ENCODE measurements at regions not wholly inside any gene's neighbourhood (a gene's known extent, or its start where the extent isn't known, plus 50 kb on each side); places are given as distances from the start of the nearest gene placed in this dataset.
"Not testable (repeated sequence)": the region's sequence is repeated elsewhere in the genome, so short reads cannot be mapped to it uniquely, and the experiment has no call there.

DNA sequence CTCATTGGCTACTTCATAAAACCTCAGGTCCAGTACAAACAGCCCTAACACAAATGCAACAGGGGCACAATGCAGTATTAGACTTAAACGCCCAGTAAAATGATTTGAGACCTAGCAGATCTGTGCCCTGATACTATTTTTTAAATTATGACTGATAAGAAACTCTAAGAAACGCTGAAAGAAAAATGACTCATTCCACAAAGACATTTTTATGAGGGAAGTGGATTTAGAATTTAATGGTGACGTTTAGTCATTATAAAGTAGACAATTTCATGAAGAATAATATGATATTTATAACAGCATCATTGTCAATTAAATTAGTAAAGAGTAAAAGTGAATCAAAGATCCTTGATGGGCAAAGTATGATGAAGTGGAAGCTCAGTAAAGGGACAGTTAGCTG lies 80.4 kb upstream of the DHX40 start:
- peaks cover 0 to 2% of the 10 kb centered on the region in 2 donors for H3K27me3 Mint-ChIP-seq
- no peak overlapping the region for H3K4me3 Mint-ChIP-seq
- DNase-seq (ENCODE audit: low spot score) (no peak), ATAC-seq (no peak)
- no peaks in the 10 kb centered on the region for H3K9me3 Mint-ChIP-seq
- H3K36me3 Mint-ChIP-seq, result peaks cover 4% of the 10 kb centered on the region
- peaks cover 0 to 4% of the 10 kb centered on the region in 2 donors for H3K4me1 Mint-ChIP-seq (ENCODE audit: low read depth in 2 of 2)
- no peak overlapping the region for H3K27ac Mint-ChIP-seq

GRCh38 chr17:59485946-59486345 lies 79.5 kb upstream of the DHX40 start:
- no peak for ATAC-seq
- Mint-ChIP-seq H3K27me3 (peaks cover 0 to 2% of the 10 kb centered on the region in 2 donors), H3K27ac (no peak overlapping the region), H3K9me3 (no peaks in the 10 kb centered on the region), H3K4me3 (no peak overlapping the region), H3K4me1 (ENCODE audit: low read depth in 2 of 2) (peaks cover 0 to 4% of the 10 kb centered on the region in 2 donors), H3K36me3 (peaks cover 4% of the 10 kb centered on the region)
- DNase-seq (ENCODE audit: low spot score), result no peak

- Mint-ChIP-seq H3K27ac (no peak overlapping the region), H3K36me3 (no peaks in the 10 kb centered on the region), H3K9me3 (no peaks in the 10 kb centered on the region), H3K27me3 (peaks cover 7% of the 10 kb centered on the region in 2 donors), H3K4me1 (ENCODE audit: low read depth in 2 of 2) (peaks cover 0 to 4% of the 10 kb centered on the region in 2 donors), H3K4me3 (no peak overlapping the region)
- DNase-seq (ENCODE audit: low spot score), result no peak
- no peak for ATAC-seq
Observed at GRCh38 chr17:59487161-59487873, 78.1 kb upstream of the DHX40 start.

GRCh38 chr17:59488805-59489204 lies 76.6 kb upstream of the DHX40 start:
- Mint-ChIP-seq H3K9me3 (no peaks in the 10 kb centered on the region), H3K36me3 (no peaks in the 10 kb centered on the region), H3K4me1 (ENCODE audit: low read depth in 2 of 2) (peaks cover 0 to 2% of the 10 kb centered on the region in 2 donors), H3K4me3 (no peak overlapping the region), H3K27me3 (peaks cover 7% of the 10 kb centered on the region in 2 donors), H3K27ac (no peak overlapping the region)
- DNase-seq (ENCODE audit: low spot score) (no peak), ATAC-seq (no peak)

DNA sequence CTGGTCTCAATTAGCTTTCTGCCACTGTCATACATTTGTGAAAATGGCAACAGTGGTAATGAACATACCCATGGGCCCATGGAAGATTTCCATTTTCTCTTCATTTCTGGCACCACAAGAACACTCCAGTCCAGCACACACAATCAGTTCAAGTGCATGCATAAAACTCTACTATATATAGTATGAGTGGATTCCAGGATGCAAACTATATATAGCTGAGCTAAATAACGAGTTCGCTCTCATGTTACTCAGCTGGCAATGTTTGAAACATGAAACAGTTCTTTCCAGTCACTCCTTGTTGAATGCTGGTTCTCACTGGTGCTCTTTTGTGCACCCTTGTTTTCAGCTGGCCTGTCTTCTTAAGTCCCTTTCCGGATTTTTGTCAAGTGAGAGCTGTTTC lies 75.2 kb upstream of the DHX40 start:
- Mint-ChIP-seq H3K27me3 (peaks cover 10 to 14% of the 10 kb centered on the region in 2 donors), H3K27ac (no peak overlapping the region), H3K9me3 (no peaks in the 10 kb centered on the region)

GRCh38 chr17:59491353-59492090 lies 73.9 kb upstream of the DHX40 start:
- H3K9me3 Mint-ChIP-seq, result no peaks in the 10 kb centered on the region
- no peaks in the 10 kb centered on the region for H3K36me3 Mint-ChIP-seq
- no peak for ATAC-seq
- DNase-seq (ENCODE audit: low spot score), result no peak
- no peaks in the 10 kb centered on the region for H3K4me1 Mint-ChIP-seq (ENCODE audit: low read depth in 2 of 2)
- no peak overlapping the region for H3K27ac Mint-ChIP-seq
- peaks cover 11 to 15% of the 10 kb centered on the region in 2 donors for H3K27me3 Mint-ChIP-seq
- no peak overlapping the region for H3K4me3 Mint-ChIP-seq

More for the DNA sequence above, 75.2 kb upstream of the DHX40 start:
- no peak for DNase-seq (ENCODE audit: low spot score)
- Mint-ChIP-seq H3K36me3 (no peaks in the 10 kb centered on the region), H3K4me1 (ENCODE audit: low read depth in 2 of 2) (no peaks in the 10 kb centered on the region), H3K4me3 (no peak overlapping the region)
- no peak for ATAC-seq

DNA sequence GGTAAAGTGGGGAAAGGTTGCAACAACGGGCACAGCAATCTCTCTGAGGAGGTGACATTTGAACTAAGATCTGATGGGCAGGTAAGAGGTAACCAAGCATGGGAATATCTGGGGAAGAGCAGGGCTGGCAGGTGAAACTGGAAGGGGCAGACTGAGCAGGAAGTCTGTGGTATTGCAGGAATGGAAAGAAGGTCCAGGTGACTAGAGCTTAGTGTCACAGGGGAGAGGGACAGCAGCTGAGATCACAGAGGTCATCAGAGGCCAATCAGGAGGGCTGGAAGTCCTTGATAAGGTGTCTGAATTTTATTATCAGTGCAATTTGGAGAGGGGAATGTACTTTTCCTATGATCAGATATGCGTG lies 73.3 kb upstream of the DHX40 start:
- Mint-ChIP-seq H3K4me3 (no peak overlapping the region), H3K36me3 (no peaks in the 10 kb centered on the region), H3K4me1 (ENCODE audit: low read depth in 2 of 2) (no peaks in the 10 kb centered on the region), H3K27ac (no peak overlapping the region), H3K27me3 (peaks cover 11 to 15% of the 10 kb centered on the region in 2 donors), H3K9me3 (no peaks in the 10 kb centered on the region)
- DNase-seq (ENCODE audit: low spot score) (no peak), ATAC-seq (no peak)

DNA sequence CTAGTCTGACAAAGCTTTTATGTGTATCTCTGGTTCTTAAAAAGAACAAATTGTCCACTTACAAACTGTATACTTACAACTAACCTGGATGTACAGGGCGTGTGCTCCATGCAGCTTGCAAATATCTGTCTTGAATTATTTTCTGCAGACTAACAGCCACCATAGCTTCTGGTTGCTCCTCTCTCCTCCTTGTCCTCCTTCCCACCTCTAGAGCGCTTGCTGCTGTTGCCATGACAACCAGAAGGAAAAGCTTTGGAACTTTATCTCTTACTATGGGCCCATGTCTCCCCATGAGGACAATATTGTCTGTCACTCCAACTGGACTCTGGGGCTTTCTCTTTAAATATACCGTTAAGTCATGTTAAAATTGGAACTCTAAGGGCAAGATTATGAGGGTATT lies 71.5 kb upstream of the DHX40 start:
- Mint-ChIP-seq H3K36me3 (no peaks in the 10 kb centered on the region), H3K27me3 (peaks cover 9 to 15% of the 10 kb centered on the region in 2 donors), H3K9me3 (no peaks in the 10 kb centered on the region), H3K4me1 (ENCODE audit: low read depth in 2 of 2) (no peaks in the 10 kb centered on the region), H3K4me3 (no peak overlapping the region), H3K27ac (no peak overlapping the region)
- ATAC-seq (no peak), DNase-seq (ENCODE audit: low spot score) (no peak)

DNA sequence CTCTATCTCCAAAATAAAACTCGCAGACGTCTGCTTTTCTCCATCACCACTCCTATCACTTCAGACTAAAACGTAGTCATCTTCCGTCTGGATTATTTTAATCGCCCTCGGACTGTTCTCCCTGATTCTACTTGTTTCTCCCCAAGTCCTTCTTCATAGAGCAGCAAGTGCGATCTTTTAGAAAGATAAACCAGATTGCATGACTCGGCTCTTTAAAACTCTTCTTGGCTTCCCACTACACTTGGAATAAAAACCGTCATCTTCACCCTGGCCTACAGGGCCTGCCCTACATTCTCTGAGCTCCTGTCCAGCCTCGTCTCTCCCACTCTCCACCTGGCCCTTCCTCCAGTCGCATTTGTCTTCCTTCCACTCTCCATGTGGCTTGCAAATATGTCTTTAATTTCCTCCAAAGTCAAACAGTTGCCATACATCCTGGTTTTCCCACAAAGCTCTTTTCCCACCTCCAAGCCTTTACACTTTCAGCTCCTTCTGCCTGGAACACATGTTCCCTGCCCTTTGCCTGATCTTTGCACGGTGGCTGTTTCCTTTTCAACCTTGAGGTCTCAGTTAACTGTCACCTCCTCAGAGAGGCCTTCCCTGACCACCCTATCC lies 70.5 kb upstream of the DHX40 start:
- H3K27ac Mint-ChIP-seq, result no peak overlapping the region
- no peaks in the 10 kb centered on the region for H3K4me1 Mint-ChIP-seq (ENCODE audit: low read depth in 2 of 2)
- no peak for ATAC-seq
- H3K9me3 Mint-ChIP-seq, result no peaks in the 10 kb centered on the region
- H3K36me3 Mint-ChIP-seq, result no peaks in the 10 kb centered on the region
- no peak for DNase-seq (ENCODE audit: low spot score)
- H3K4me3 Mint-ChIP-seq, result no peak overlapping the region
- peaks cover 11 to 15% of the 10 kb centered on the region in 2 donors for H3K27me3 Mint-ChIP-seq

- Mint-ChIP-seq H3K27ac (no peak overlapping the region), H3K4me1 (ENCODE audit: low read depth in 2 of 2) (no peaks in the 10 kb centered on the region), H3K9me3 (no peaks in the 10 kb centered on the region), H3K36me3 (no peaks in the 10 kb centered on the region), H3K4me3 (no peak overlapping the region), H3K27me3 (peaks cover 11 to 15% of the 10 kb centered on the region in 2 donors)
- DNase-seq (ENCODE audit: low spot score), result no peak
- ATAC-seq, result no peak
Observed at GRCh38 chr17:59496178-59496577, 69.2 kb upstream of the DHX40 start.

- ATAC-seq (no peak), DNase-seq (ENCODE audit: low spot score) (no peak)
- Mint-ChIP-seq H3K27me3 (peaks cover 6 to 8% of the 10 kb centered on the region in 2 donors), H3K4me1 (ENCODE audit: low read depth in 2 of 2) (no peaks in the 10 kb centered on the region), H3K9me3 (no peaks in the 10 kb centered on the region), H3K4me3 (no peak overlapping the region), H3K27ac (no peak overlapping the region), H3K36me3 (no peaks in the 10 kb centered on the region)
Observed at GRCh38 chr17:59498530-59499307, 66.7 kb upstream of the DHX40 start.

GRCh38 chr17:59500086-59500655 lies 65.2 kb upstream of the DHX40 start:
- not testable (repeated sequence) for ATAC-seq; H3K9me3 Mint-ChIP-seq; DNase-seq (ENCODE audit: low spot score); H3K36me3 Mint-ChIP-seq; H3K27me3 Mint-ChIP-seq; H3K27ac Mint-ChIP-seq; H3K4me3 Mint-ChIP-seq; H3K4me1 Mint-ChIP-seq (ENCODE audit: low read depth in 2 of 2)

DNA sequence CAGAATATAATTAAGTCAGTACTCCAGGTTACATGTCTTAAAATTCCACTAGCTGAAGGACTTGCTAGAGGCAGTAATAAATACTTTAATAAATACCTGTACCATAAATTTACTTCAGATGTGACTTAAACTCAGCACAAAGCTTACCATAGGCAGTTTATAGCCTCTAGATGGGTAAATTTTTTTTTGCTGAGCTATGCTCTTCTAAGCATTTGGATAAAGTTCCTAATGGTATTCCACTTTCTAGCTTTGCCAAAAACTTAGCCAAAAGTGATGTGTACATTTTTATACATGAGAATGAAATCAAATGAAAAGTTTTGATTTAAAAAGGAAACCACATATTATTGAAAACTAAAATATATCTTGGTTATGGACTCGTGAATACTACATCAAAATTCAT lies 63.7 kb upstream of the DHX40 start:
- H3K27ac Mint-ChIP-seq, result no peak overlapping the region
- DNase-seq (ENCODE audit: low spot score), result no peak
- peaks cover 0 to 2% of the 10 kb centered on the region in 2 donors for H3K27me3 Mint-ChIP-seq
- H3K9me3 Mint-ChIP-seq, result no peaks in the 10 kb centered on the region
- H3K36me3 Mint-ChIP-seq, result no peaks in the 10 kb centered on the region
- ATAC-seq, result no peak
- no peaks in the 10 kb centered on the region for H3K4me1 Mint-ChIP-seq (ENCODE audit: low read depth in 2 of 2)
- no peak overlapping the region for H3K4me3 Mint-ChIP-seq

Measured in natural killer cell treated with Interleukin-12 subunit alpha and Interleukin-12 subunit beta and Interleukin-15 and Interleukin-18, amount 100 ng/mL, for 72 hours (primary cell).